ENCODE measurements at regions not wholly inside any gene's neighbourhood (a gene's known extent, or its start where the extent isn't known, plus 50 kb on each side); places are given as distances from the start of the nearest gene placed in this dataset.

DNA sequence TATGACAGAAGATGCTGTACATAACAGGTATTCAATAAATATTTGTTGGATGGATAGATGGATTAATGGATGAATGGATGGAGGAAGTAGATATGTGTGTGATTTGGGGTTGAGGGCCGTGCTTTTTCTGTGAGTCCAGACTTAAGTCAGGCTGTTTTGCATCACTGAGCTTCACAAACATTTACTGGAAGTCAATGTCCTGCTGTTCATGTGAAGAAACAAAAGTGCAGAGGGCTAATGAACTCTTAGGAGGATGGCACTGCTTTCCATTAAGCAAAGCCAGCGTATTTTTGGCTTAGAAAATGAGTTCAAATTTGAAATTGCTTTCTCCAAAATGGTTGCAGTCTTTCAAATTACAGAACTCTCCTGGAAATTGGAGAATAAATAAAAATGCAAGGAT lies 260.6 kb upstream of the SASH1 start:
- Histone ChIP-seq H3K9me3 (ENCODE audit: control insufficient read depth in 2 of 2, low read length in 2 of 2) (no peaks in the 10 kb centered on the region), H3K27me3 (ENCODE audit: control insufficient read depth in 2 of 2, insufficient read depth in 2 of 2, low read length in 2 of 2) (no peaks in the 10 kb centered on the region), H3K4me1 (ENCODE audit: control insufficient read depth in 2 of 2, insufficient read depth in 2 of 2, low read length in 2 of 2) (no peaks in the 10 kb centered on the region), H3K27ac (ENCODE audit: low read depth in 2 of 2, low read length in 2 of 2) (no peak overlapping the region), H3K4me3 (ENCODE audit: low read length in 2 of 2) (no peak overlapping the region), H3K36me3 (ENCODE audit: control insufficient read depth in 2 of 2, insufficient read depth in 2 of 2, low read length in 2 of 2) (no peaks in the 10 kb centered on the region), H3K9ac (ENCODE audit: low read depth in 1 of 2, low read length in 2 of 2) (no peak overlapping the region)

DNA sequence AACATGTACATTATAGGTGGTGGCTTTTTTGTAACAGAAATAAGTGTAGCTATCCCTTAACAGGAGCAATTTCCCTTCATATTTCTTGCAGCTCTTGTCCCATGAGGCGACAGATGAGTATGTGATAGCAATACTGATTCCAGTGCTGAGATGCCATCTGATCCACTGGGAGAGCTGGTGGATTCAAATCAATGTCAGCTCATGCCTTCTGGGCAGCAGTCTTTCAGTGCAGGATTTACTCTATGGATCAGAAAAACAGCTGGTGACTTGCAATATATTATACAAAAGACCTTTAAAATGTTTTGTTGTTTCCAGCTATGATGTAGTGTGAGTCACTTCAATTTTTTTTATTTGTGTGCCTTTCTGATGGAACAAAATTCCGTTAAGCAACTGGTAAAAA lies 259.9 kb upstream of the SASH1 start:
- Histone ChIP-seq H3K27me3 (ENCODE audit: control insufficient read depth in 2 of 2, insufficient read depth in 2 of 2, low read length in 2 of 2) (no peaks in the 10 kb centered on the region), H3K4me3 (ENCODE audit: low read length in 2 of 2) (no peak overlapping the region), H3K36me3 (ENCODE audit: control insufficient read depth in 2 of 2, insufficient read depth in 2 of 2, low read length in 2 of 2) (no peaks in the 10 kb centered on the region), H3K4me1 (ENCODE audit: control insufficient read depth in 2 of 2, insufficient read depth in 2 of 2, low read length in 2 of 2) (no peaks in the 10 kb centered on the region), H3K9ac (ENCODE audit: low read depth in 1 of 2, low read length in 2 of 2) (no peak overlapping the region), H3K27ac (ENCODE audit: low read depth in 2 of 2, low read length in 2 of 2) (no peak overlapping the region), H3K9me3 (ENCODE audit: control insufficient read depth in 2 of 2, low read length in 2 of 2) (no peaks in the 10 kb centered on the region)

DNA sequence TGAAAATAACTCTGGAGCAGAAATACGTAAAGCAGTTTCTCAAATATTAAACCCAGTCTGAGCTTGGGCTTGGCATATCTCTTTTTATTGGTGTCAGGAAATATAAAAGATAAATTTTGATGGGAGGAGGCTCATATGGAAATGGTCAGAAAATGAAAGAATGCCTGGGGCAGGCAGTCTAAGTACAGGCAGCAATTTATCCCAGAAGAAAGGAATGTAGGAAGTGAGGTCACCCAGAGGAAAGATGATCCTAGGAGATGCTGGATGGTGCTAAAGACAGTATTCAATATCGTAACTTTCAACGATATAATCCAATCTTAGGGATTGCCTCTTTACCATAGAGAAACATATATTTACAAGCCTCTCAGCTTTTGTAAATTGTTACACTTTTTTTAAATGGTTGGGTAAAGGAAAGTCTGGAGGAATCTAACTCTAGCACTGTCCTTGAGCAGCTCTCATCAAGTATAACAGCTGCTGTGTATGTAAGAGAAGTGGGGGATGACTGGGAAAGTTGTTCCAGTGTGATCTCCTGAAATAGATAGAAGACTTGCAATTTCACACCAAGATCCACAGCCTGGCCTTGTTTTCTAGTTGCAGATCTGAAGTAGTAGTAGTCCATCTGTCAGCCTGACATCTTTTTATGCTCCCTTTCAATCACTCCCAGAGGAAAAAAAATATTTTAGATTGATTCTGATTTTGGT lies 256.9 kb upstream of the SASH1 start:
- Histone ChIP-seq H3K27ac (ENCODE audit: low read depth in 2 of 2, low read length in 2 of 2) (no peak overlapping the region), H3K9ac (ENCODE audit: low read depth in 1 of 2, low read length in 2 of 2) (no peak overlapping the region), H3K4me3 (ENCODE audit: low read length in 2 of 2) (no peak overlapping the region), H3K9me3 (ENCODE audit: control insufficient read depth in 2 of 2, low read length in 2 of 2) (no peaks in the 10 kb centered on the region), H3K36me3 (ENCODE audit: control insufficient read depth in 2 of 2, insufficient read depth in 2 of 2, low read length in 2 of 2) (no peaks in the 10 kb centered on the region), H3K4me1 (ENCODE audit: control insufficient read depth in 2 of 2, insufficient read depth in 2 of 2, low read length in 2 of 2) (no peaks in the 10 kb centered on the region), H3K27me3 (ENCODE audit: control insufficient read depth in 2 of 2, insufficient read depth in 2 of 2, low read length in 2 of 2) (no peaks in the 10 kb centered on the region)

DNA sequence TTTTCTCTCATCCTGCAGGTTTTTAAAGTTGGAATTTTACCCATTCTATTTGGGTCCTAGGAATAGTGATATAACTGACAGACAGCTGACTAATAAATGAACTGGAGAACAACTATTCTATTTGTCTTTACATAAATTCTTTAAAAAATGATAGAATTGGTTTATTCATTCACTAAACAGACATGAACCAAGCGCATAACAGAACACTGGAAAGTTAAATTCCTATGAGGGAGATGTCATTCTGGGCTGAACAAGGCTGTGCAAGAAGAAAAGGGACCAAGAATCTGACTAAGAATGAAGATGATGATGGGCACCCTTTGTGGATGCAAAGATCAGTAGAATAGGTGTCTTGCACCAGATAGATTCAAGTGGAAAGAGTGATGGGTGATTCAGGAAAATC lies 256.3 kb upstream of the SASH1 start:
- Histone ChIP-seq H3K9ac (ENCODE audit: low read depth in 1 of 2, low read length in 2 of 2) (no peak overlapping the region), H3K27me3 (ENCODE audit: control insufficient read depth in 2 of 2, insufficient read depth in 2 of 2, low read length in 2 of 2) (no peaks in the 10 kb centered on the region), H3K27ac (ENCODE audit: low read depth in 2 of 2, low read length in 2 of 2) (no peak overlapping the region), H3K36me3 (ENCODE audit: control insufficient read depth in 2 of 2, insufficient read depth in 2 of 2, low read length in 2 of 2) (no peaks in the 10 kb centered on the region), H3K4me1 (ENCODE audit: control insufficient read depth in 2 of 2, insufficient read depth in 2 of 2, low read length in 2 of 2) (no peaks in the 10 kb centered on the region), H3K4me3 (ENCODE audit: low read length in 2 of 2) (no peak overlapping the region), H3K9me3 (ENCODE audit: control insufficient read depth in 2 of 2, low read length in 2 of 2) (no peaks in the 10 kb centered on the region)

DNA sequence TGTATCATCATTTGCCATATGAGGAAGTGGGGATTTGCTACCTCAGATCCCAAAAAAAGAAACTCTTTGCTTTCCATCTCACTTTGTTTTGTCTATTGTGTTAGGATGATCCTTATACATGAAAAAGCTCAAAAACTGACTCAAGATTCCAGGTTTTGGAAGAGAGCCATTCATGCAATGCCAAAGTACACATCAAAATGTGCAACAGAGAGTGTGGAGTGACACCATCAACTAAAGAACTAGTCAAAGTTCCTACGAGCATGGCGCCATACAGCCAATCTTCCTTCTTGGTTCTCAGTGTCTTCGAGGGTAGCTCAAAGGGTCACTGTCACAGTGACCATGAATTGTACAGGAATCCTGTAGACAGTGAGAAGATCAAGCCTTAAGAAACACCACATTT lies 255.8 kb upstream of the SASH1 start:
- Histone ChIP-seq H3K4me3 (ENCODE audit: low read length in 2 of 2) (no peak overlapping the region), H3K27me3 (ENCODE audit: control insufficient read depth in 2 of 2, insufficient read depth in 2 of 2, low read length in 2 of 2) (no peaks in the 10 kb centered on the region), H3K36me3 (ENCODE audit: control insufficient read depth in 2 of 2, insufficient read depth in 2 of 2, low read length in 2 of 2) (no peaks in the 10 kb centered on the region), H3K27ac (ENCODE audit: low read depth in 2 of 2, low read length in 2 of 2) (no peak overlapping the region), H3K4me1 (ENCODE audit: control insufficient read depth in 2 of 2, insufficient read depth in 2 of 2, low read length in 2 of 2) (no peaks in the 10 kb centered on the region), H3K9ac (ENCODE audit: low read depth in 1 of 2, low read length in 2 of 2) (no peak overlapping the region), H3K9me3 (ENCODE audit: control insufficient read depth in 2 of 2, low read length in 2 of 2) (no peaks in the 10 kb centered on the region)

DNA sequence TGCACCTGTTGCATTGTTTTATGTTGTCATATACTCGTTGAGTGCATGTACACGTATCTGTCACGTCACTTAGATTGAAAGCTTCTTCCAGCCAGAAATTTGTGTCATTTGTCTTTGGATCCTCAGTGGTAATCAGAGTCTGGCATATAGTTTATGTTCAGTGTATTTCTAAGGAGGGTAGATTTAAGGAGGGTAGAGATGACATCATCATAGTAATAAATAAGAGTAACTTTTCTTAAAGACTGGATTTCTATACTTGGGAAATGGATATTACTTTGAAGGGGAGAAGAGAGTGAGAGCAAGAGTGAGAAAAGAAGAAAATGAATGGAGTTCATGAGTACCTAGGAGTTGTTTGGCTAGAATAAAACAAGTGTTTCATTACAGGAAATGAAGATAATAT lies 255.0 kb upstream of the SASH1 start:
- no peak overlapping the region for H3K27ac ChIP-seq (ENCODE audit: low read depth in 2 of 2, low read length in 2 of 2)
- H3K4me3 ChIP-seq (ENCODE audit: low read length in 2 of 2): no peak overlapping the region
- H3K36me3 ChIP-seq (ENCODE audit: control insufficient read depth in 2 of 2, insufficient read depth in 2 of 2, low read length in 2 of 2): no peaks in the 10 kb centered on the region
- no peaks in the 10 kb centered on the region for H3K4me1 ChIP-seq (ENCODE audit: control insufficient read depth in 2 of 2, insufficient read depth in 2 of 2, low read length in 2 of 2)
- H3K27me3 ChIP-seq (ENCODE audit: control insufficient read depth in 2 of 2, insufficient read depth in 2 of 2, low read length in 2 of 2): no peaks in the 10 kb centered on the region
- H3K9me3 ChIP-seq (ENCODE audit: control insufficient read depth in 2 of 2, low read length in 2 of 2): no peaks in the 10 kb centered on the region
- no peak overlapping the region for H3K9ac ChIP-seq (ENCODE audit: low read depth in 1 of 2, low read length in 2 of 2)

DNA sequence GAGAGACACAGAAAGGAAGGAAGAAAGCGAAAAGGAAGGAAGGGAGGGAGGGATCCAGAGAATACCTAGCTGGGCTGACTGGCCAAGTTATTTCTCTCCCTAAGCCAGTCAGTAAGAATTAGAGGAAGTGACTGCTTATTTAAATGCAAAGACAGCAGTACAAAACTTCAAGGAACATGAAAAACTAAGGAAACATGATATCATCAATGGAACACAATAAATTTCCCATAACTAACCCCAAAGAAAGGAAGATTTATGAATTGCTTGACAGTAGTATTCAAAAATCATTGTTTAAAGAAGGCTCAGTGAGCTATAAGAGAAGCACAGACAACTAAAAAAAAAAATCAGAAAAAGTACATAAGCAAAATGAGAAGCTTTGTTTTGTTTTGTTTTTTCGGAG lies 252.3 kb upstream of the SASH1 start:
- Histone ChIP-seq H3K36me3 (ENCODE audit: control insufficient read depth in 2 of 2, insufficient read depth in 2 of 2, low read length in 2 of 2) (no peaks in the 10 kb centered on the region), H3K4me1 (ENCODE audit: control insufficient read depth in 2 of 2, insufficient read depth in 2 of 2, low read length in 2 of 2) (no peaks in the 10 kb centered on the region), H3K27me3 (ENCODE audit: control insufficient read depth in 2 of 2, insufficient read depth in 2 of 2, low read length in 2 of 2) (no peaks in the 10 kb centered on the region), H3K9ac (ENCODE audit: low read depth in 1 of 2, low read length in 2 of 2) (no peak overlapping the region), H3K9me3 (ENCODE audit: control insufficient read depth in 2 of 2, low read length in 2 of 2) (no peaks in the 10 kb centered on the region), H3K4me3 (ENCODE audit: low read length in 2 of 2) (no peak overlapping the region), H3K27ac (ENCODE audit: low read depth in 2 of 2, low read length in 2 of 2) (no peak overlapping the region)

DNA sequence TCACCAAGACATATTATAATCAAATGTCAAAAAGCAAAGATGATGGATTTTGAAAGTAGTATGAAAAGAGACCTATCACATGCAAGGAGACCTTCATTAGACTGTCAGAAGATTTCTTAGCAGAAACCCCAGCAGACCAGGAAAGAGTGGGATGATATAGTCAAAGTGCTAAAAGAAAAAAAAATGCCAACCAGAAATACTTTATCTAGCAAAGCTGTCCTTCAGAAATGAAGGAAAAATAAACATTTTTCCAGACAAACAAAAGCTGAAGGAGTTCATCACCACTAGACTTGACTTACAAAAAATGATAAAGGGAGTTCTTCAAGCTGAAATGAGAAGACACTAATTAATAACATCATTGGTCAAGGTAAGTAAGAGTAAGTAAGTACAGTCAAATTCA lies 251.2 kb upstream of the SASH1 start:
- Histone ChIP-seq H3K4me3 (ENCODE audit: low read length in 2 of 2) (no peak overlapping the region), H3K27ac (ENCODE audit: low read depth in 2 of 2, low read length in 2 of 2) (no peak overlapping the region), H3K36me3 (ENCODE audit: control insufficient read depth in 2 of 2, insufficient read depth in 2 of 2, low read length in 2 of 2) (no peaks in the 10 kb centered on the region), H3K9ac (ENCODE audit: low read depth in 1 of 2, low read length in 2 of 2) (no peak overlapping the region), H3K4me1 (ENCODE audit: control insufficient read depth in 2 of 2, insufficient read depth in 2 of 2, low read length in 2 of 2) (no peaks in the 10 kb centered on the region), H3K9me3 (ENCODE audit: control insufficient read depth in 2 of 2, low read length in 2 of 2) (no peaks in the 10 kb centered on the region), H3K27me3 (ENCODE audit: control insufficient read depth in 2 of 2, insufficient read depth in 2 of 2, low read length in 2 of 2) (no peaks in the 10 kb centered on the region)

DNA sequence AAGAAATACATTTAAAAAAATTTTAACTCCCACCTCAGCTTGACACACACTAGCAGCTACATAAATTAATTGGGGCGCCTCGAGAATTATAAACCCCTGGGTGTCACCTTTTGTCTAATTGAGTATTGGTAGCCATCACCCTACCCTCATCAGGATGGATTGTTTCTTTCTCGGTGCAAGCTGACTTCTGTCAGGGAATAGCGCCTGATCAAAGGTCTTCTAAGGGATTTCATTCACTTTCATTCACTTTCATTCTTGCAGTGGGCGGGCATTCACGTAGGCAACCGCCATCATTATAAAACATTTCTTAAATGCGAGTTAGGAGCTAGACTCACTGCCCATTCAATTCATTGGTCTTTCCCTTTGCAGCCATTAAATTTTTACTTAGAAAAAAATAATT lies 239.2 kb upstream of the SASH1 start:
- no peak overlapping the region for H3K4me3 ChIP-seq (ENCODE audit: low read length in 2 of 2)
- H3K9ac ChIP-seq (ENCODE audit: low read depth in 1 of 2, low read length in 2 of 2): no peak overlapping the region
- no peak overlapping the region for H3K27ac ChIP-seq (ENCODE audit: low read depth in 2 of 2, low read length in 2 of 2)
- H3K9me3 ChIP-seq (ENCODE audit: control insufficient read depth in 2 of 2, low read length in 2 of 2): no peaks in the 10 kb centered on the region
- H3K27me3 ChIP-seq (ENCODE audit: control insufficient read depth in 2 of 2, insufficient read depth in 2 of 2, low read length in 2 of 2): no peaks in the 10 kb centered on the region
- no peaks in the 10 kb centered on the region for H3K4me1 ChIP-seq (ENCODE audit: control insufficient read depth in 2 of 2, insufficient read depth in 2 of 2, low read length in 2 of 2)
- no peaks in the 10 kb centered on the region for H3K36me3 ChIP-seq (ENCODE audit: control insufficient read depth in 2 of 2, insufficient read depth in 2 of 2, low read length in 2 of 2)

DNA sequence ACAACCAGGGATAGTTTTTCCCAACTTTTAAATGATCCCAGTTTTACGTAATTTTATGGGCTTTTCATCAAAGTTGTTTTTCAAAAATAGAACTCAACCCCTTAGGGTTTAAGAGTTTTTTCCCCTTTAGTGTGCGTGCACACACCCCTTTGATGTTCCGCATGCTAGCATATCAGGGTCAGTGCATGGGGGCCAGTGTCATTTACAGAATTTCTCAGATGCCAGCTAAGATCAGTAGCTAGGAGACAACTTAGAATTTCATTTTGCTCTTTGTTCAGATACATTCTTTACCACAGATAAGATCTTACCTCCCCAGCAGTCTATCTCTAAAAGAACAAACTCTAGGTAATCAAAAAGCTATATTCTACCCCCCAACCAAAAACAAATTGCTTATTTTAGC lies 238.5 kb upstream of the SASH1 start:
- no peak overlapping the region for H3K27ac ChIP-seq (ENCODE audit: low read depth in 2 of 2, low read length in 2 of 2)

DNA sequence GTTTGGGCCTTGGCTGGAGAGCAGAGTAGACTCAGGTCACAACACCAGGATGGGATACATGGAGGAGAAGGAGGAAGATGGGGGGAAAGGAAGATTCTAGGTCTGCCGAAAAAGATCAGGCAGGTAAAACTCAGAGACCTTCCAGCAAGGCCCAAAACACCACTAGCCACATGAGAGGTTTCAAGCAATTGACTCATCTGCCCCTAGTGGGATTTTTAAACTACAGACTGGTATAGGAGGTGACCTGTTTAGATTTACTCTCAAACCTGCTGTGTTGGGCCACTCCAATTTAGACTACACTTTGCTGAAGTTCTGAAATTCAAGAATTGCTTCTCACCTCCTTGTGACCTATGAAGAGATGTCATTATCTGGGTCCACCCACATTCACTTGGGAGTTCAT lies 236.9 kb upstream of the SASH1 start:
- Histone ChIP-seq H3K9ac (ENCODE audit: low read depth in 1 of 2, low read length in 2 of 2) (no peak overlapping the region), H3K9me3 (ENCODE audit: control insufficient read depth in 2 of 2, low read length in 2 of 2) (no peaks in the 10 kb centered on the region), H3K36me3 (ENCODE audit: control insufficient read depth in 2 of 2, insufficient read depth in 2 of 2, low read length in 2 of 2) (no peaks in the 10 kb centered on the region), H3K4me1 (ENCODE audit: control insufficient read depth in 2 of 2, insufficient read depth in 2 of 2, low read length in 2 of 2) (no peaks in the 10 kb centered on the region), H3K4me3 (ENCODE audit: low read length in 2 of 2) (no peak overlapping the region), H3K27me3 (ENCODE audit: control insufficient read depth in 2 of 2, insufficient read depth in 2 of 2, low read length in 2 of 2) (no peaks in the 10 kb centered on the region), H3K27ac (ENCODE audit: low read depth in 2 of 2, low read length in 2 of 2) (no peak overlapping the region)

More for the DNA sequence above, 238.5 kb upstream of the SASH1 start:
- H3K4me3 ChIP-seq (ENCODE audit: low read length in 2 of 2): no peak overlapping the region
- H3K27me3 ChIP-seq (ENCODE audit: control insufficient read depth in 2 of 2, insufficient read depth in 2 of 2, low read length in 2 of 2): no peaks in the 10 kb centered on the region
- H3K9me3 ChIP-seq (ENCODE audit: control insufficient read depth in 2 of 2, low read length in 2 of 2): no peaks in the 10 kb centered on the region
- no peaks in the 10 kb centered on the region for H3K36me3 ChIP-seq (ENCODE audit: control insufficient read depth in 2 of 2, insufficient read depth in 2 of 2, low read length in 2 of 2)
- no peaks in the 10 kb centered on the region for H3K4me1 ChIP-seq (ENCODE audit: control insufficient read depth in 2 of 2, insufficient read depth in 2 of 2, low read length in 2 of 2)
- H3K9ac ChIP-seq (ENCODE audit: low read depth in 1 of 2, low read length in 2 of 2): no peak overlapping the region
